Activated T-helper 17 cell treated with anti-CD3 and anti-CD28 coated beads, Interleukin-2, amount 50 U/mL, for 72 hours (primary cell): ENCODE measurements at regions not wholly inside any gene's neighbourhood (a gene's known extent, or its start where the extent isn't known, plus 50 kb on each side); places are given as distances from the start of the nearest gene placed in this dataset.

Experiments used
- ATAC-seq: fragments of 150-1000 bp; cut with Tn5 transposase; replicated peaks from 2 replicates; pipeline ENCODE4 v1.10.0; 2021; ENCODE audit warnings: mild to moderate bottlenecking, moderate library complexity
- H3K27ac Mint-ChIP-seq: one replicate; pipeline ENCODE4 v1.8.0; 2022; ENCODE audit warnings: mixed read lengths
- H3K27me3 Mint-ChIP-seq: one replicate; pipeline ENCODE4 v1.8.0; 2022; ENCODE audit warnings: mixed read lengths
- H3K36me3 Mint-ChIP-seq: one replicate; pipeline ENCODE4 v1.8.0; 2022; ENCODE audit warnings: low read depth, mild to moderate bottlenecking, mixed read lengths
- H3K4me1 Mint-ChIP-seq: one replicate; pipeline ENCODE4 v1.8.0; 2022; ENCODE audit warnings: mixed read lengths
- H3K4me3 Mint-ChIP-seq: one replicate; pipeline ENCODE4 v1.8.0; 2022; ENCODE audit warnings: mild to moderate bottlenecking, mixed read lengths
- H3K9me3 Mint-ChIP-seq: one replicate; pipeline ENCODE4 v1.8.0; 2022; ENCODE audit warnings: mixed read lengths

DNA sequence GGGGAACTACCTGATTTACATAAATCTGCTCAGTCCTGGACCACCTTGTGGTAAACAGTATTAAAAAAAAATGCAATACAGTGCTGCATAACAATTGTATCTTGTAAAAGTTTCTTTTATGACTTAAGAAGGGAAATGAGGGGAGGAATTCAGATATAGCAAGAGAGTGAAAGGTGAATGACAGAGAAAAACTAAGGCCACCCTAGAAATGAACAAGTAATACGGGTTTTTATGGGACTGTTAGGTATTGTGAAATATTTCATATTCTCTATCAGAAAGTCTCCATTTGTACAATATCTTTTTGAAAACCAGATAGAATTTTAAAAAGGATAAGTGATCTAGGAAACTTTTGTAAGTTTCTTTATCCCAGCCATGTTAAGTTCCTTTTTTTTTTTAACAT lies 69.7 kb upstream of the NOCT start:
- Mint-ChIP-seq H3K9me3 (no peaks in the 10 kb centered on the region), H3K4me3 (no peak overlapping the region), H3K27ac (no peak overlapping the region), H3K4me1 (no peaks in the 10 kb centered on the region), H3K27me3 (peaks cover 4% of the 10 kb centered on the region), H3K36me3 (no peaks in the 10 kb centered on the region)
- ATAC-seq, result no peak

GRCh38 chr4:138945401-138945800 lies 70.2 kb upstream of the NOCT start:
- Mint-ChIP-seq H3K4me1 (no peaks in the 10 kb centered on the region), H3K27me3 (peaks cover 4% of the 10 kb centered on the region), H3K36me3 (no peaks in the 10 kb centered on the region), H3K27ac (no peak overlapping the region), H3K4me3 (no peak overlapping the region), H3K9me3 (no peaks in the 10 kb centered on the region)
- ATAC-seq, result no peak

GRCh38 chr4:138943893-138944292 lies 71.7 kb upstream of the NOCT start:
- Mint-ChIP-seq H3K9me3 (no peaks in the 10 kb centered on the region), H3K4me1 (no peaks in the 10 kb centered on the region), H3K27me3 (peaks cover 4% of the 10 kb centered on the region), H3K4me3 (no peak overlapping the region), H3K36me3 (no peaks in the 10 kb centered on the region), H3K27ac (no peak overlapping the region)
- ATAC-seq, result no peak

DNA sequence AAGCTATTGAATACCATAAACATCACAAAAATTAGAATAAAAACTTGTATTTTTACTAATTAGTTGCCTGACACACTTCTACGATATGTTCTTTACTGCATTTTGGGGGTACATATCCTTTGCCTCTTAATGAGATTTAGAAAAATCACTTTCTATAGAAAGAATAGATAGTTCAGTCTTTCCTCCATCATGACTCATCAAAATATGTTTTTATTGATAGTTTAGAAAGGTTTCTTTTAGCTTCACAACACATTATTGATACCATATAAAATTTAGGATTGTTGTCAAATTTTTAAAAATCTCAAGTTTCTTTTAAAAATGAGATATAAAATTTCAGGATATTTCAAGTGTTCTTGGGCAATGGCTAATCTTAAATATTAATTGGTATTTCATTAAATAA lies 74.5 kb upstream of the NOCT start:
- H3K9me3 Mint-ChIP-seq, result no peaks in the 10 kb centered on the region

DNA sequence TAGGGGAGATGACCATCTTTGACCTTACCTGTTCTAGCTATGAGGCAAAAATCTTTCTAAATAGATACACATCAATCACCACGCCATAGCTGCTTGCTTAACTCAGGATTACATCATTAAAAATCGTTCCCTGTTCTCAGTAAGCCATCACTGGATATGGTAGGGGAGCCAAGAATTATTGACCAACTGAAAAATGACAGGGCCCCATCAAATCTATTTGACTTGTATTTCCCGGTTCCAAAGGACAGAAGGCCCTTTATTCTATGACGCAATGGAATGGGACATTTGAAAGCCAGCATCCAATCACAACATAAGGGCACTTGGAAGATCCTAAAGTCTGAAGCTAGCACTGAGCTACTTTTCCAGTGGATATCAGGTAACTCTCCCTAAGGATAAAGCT lies 75.6 kb upstream of the NOCT start:
- Mint-ChIP-seq H3K4me1 (no peaks in the 10 kb centered on the region), H3K4me3 (no peak overlapping the region), H3K9me3 (no peaks in the 10 kb centered on the region), H3K36me3 (no peaks in the 10 kb centered on the region), H3K27ac (no peak overlapping the region), H3K27me3 (peaks cover 6% of the 10 kb centered on the region)
- ATAC-seq, result no peak

More for the DNA sequence above, 74.5 kb upstream of the NOCT start:
- Mint-ChIP-seq H3K4me3 (no peak overlapping the region), H3K27me3 (peaks cover 9% of the 10 kb centered on the region), H3K36me3 (no peaks in the 10 kb centered on the region), H3K27ac (no peak overlapping the region), H3K4me1 (no peaks in the 10 kb centered on the region)
- ATAC-seq, result no peak

DNA sequence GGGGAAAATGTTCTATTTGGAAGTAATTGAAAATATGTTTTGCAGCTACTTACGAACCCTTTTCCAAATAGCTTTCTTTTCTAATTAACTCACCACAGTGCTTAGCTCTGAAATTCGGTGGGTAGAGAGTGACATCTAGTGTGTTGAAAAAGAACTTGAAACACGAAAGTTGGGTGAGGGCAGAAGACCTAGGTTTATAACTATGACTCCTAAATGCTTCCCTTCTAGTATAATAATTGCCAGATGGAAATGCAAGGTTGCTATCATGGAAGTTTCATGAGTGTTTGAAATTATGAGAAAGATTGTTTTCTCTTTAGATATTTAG lies 77.3 kb upstream of the NOCT start:
- H3K27me3 Mint-ChIP-seq, result peaks cover 9% of the 10 kb centered on the region
- ATAC-seq, result no peak
- no peaks in the 10 kb centered on the region for H3K9me3 Mint-ChIP-seq
- H3K36me3 Mint-ChIP-seq, result no peaks in the 10 kb centered on the region
- H3K27ac Mint-ChIP-seq, result no peak overlapping the region
- no peak overlapping the region for H3K4me3 Mint-ChIP-seq
- no peaks in the 10 kb centered on the region for H3K4me1 Mint-ChIP-seq

- peaks cover 16% of the 10 kb centered on the region for H3K27me3 Mint-ChIP-seq
- no peaks in the 10 kb centered on the region for H3K4me1 Mint-ChIP-seq
- no peaks in the 10 kb centered on the region for H3K9me3 Mint-ChIP-seq
- no peak for ATAC-seq
- H3K4me3 Mint-ChIP-seq, result no peak overlapping the region
- no peaks in the 10 kb centered on the region for H3K36me3 Mint-ChIP-seq
- H3K27ac Mint-ChIP-seq, result no peak overlapping the region
Measured at GRCh38 chr4:138935135-138935807, 80.3 kb upstream of the NOCT start.

DNA sequence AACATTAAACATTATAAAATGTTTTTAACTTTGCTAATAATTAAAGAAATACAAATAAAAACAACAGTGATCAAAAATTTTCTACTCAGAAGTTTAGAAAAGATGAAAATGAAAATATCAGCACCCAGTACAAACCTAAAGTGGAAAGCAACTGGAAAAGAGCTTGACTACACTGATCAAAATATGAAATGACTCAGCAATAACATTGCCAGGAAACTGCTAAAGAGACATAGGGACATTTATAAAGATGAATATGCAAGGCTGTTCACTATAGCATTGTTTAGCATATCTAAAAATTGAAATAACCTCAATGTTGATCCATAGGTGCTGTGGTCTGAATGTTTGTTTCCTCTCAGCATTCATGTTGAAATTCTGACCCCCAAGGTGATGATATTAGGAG lies 88.5 kb upstream of the NOCT start:
- Mint-ChIP-seq H3K4me1 (no peaks in the 10 kb centered on the region), H3K36me3 (no peaks in the 10 kb centered on the region), H3K4me3 (no peak overlapping the region), H3K27ac (no peak overlapping the region), H3K9me3 (no peaks in the 10 kb centered on the region), H3K27me3 (peaks cover 18% of the 10 kb centered on the region)
- ATAC-seq, result no peak

- H3K36me3 Mint-ChIP-seq, result no peaks in the 10 kb centered on the region
- peaks cover 11% of the 10 kb centered on the region for H3K27me3 Mint-ChIP-seq
- ATAC-seq, result no peak
- no peak overlapping the region for H3K27ac Mint-ChIP-seq
- no peaks in the 10 kb centered on the region for H3K9me3 Mint-ChIP-seq
- H3K4me1 Mint-ChIP-seq, result no peaks in the 10 kb centered on the region
- no peak overlapping the region for H3K4me3 Mint-ChIP-seq
Measured at GRCh38 chr4:138925495-138925894, 90.1 kb upstream of the NOCT start.

- Mint-ChIP-seq H3K4me3 (no peak overlapping the region), H3K27me3 (peaks cover 9% of the 10 kb centered on the region), H3K27ac (no peak overlapping the region), H3K9me3 (no peaks in the 10 kb centered on the region), H3K4me1 (no peaks in the 10 kb centered on the region), H3K36me3 (no peaks in the 10 kb centered on the region)
- peak; percentile 77 for ATAC-seq
Measured at GRCh38 chr4:138919094-138919936, 96.3 kb upstream of the NOCT start.

GRCh38 chr4:138918169-138918869 lies 97.3 kb upstream of the NOCT start:
- no peaks in the 10 kb centered on the region for H3K4me1 Mint-ChIP-seq
- no peak for ATAC-seq
- H3K9me3 Mint-ChIP-seq, result no peaks in the 10 kb centered on the region
- peaks cover 9% of the 10 kb centered on the region for H3K27me3 Mint-ChIP-seq
- no peak overlapping the region for H3K4me3 Mint-ChIP-seq
- H3K36me3 Mint-ChIP-seq, result no peaks in the 10 kb centered on the region
- H3K27ac Mint-ChIP-seq, result no peak overlapping the region

DNA sequence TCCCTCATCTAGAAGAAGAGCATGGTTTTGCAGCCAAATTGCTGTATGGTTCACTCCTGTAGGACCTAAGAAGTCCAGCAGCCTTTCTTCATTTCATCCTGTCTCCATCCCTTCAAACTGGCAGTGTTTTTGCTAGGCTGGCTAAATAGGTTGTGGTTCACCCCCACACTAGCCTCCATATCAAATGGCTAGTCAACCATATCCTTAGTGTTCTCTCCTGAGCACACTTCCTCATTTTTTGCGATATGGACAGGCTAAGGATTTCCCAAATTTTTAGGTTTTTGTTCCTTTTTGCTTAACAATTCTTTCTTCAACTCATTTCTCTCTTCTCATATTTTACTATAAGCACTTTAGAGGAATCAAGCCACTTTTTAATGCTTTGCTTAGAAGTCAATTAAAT lies 98.8 kb upstream of the NOCT start:
- Mint-ChIP-seq H3K27me3 (peaks cover 9% of the 10 kb centered on the region), H3K4me3 (no peak overlapping the region), H3K4me1 (no peaks in the 10 kb centered on the region), H3K9me3 (no peaks in the 10 kb centered on the region), H3K27ac (no peak overlapping the region), H3K36me3 (no peaks in the 10 kb centered on the region)
- no peak for ATAC-seq

GRCh38 chr4:138915756-138916155 lies 99.8 kb upstream of the NOCT start:
- no peak for ATAC-seq
- no peaks in the 10 kb centered on the region for H3K36me3 Mint-ChIP-seq

GRCh38 chr4:138912704-138913340 lies 102.8 kb upstream of the NOCT start:
- no peak for ATAC-seq
- Mint-ChIP-seq H3K4me1 (no peaks in the 10 kb centered on the region), H3K36me3 (no peaks in the 10 kb centered on the region), H3K4me3 (no peak overlapping the region), H3K27me3 (no peaks in the 10 kb centered on the region), H3K27ac (no peak overlapping the region), H3K9me3 (no peaks in the 10 kb centered on the region)

More at GRCh38 chr4:138915756-138916155, 99.8 kb upstream of the NOCT start:
- peaks cover 9% of the 10 kb centered on the region for H3K27me3 Mint-ChIP-seq
- H3K4me1 Mint-ChIP-seq, result no peaks in the 10 kb centered on the region
- no peaks in the 10 kb centered on the region for H3K9me3 Mint-ChIP-seq
- H3K4me3 Mint-ChIP-seq, result no peak overlapping the region
- H3K27ac Mint-ChIP-seq, result no peak overlapping the region
